ENCODE measurements at regions not wholly inside any gene's neighbourhood (a gene's known extent, or its start where the extent isn't known, plus 50 kb on each side); places are given as distances from the start of the nearest gene placed in this dataset.

- no peak overlapping the region for H3K27ac ChIP-seq
- H3K27me3 ChIP-seq (ENCODE audit: low read depth): no peaks in the 10 kb centered on the region
- no peak for DNase-seq
- no peak for TF ChIP-seq CTCF (IDR thresholded peaks at IDR 0.05)
- no peak overlapping the region for H3K4me3 ChIP-seq
- no peaks in the 10 kb centered on the region for H3K4me1 ChIP-seq
- H3K36me3 ChIP-seq: no peaks in the 10 kb centered on the region
- ATAC-seq: no peak
- intact Hi-C loops (cut with DNase I): no loop called here
- no peaks in the 10 kb centered on the region for H3K9me3 ChIP-seq
These were observed 400.5 kb downstream of the ADAMTS20 start for GRCh38 chr12:43151441-43151981.

- no peak for DNase-seq
- intact Hi-C loops (cut with DNase I): no loop called here
- Histone ChIP-seq H3K36me3 (no peaks in the 10 kb centered on the region), H3K9me3 (no peaks in the 10 kb centered on the region), H3K4me3 (no peak overlapping the region), H3K4me1 (no peaks in the 10 kb centered on the region), H3K27ac (no peak overlapping the region), H3K27me3 (ENCODE audit: low read depth) (no peaks in the 10 kb centered on the region)
- ATAC-seq: no peak
- TF ChIP-seq CTCF (IDR thresholded peaks at IDR 0.05): no peak
These were observed 403.3 kb downstream of the ADAMTS20 start for GRCh38 chr12:43148691-43149090.

- intact Hi-C loops (cut with DNase I): no loop called here
- DNase-seq (no peak), ATAC-seq (no peak)
- Histone ChIP-seq H3K27me3 (ENCODE audit: low read depth) (no peaks in the 10 kb centered on the region), H3K4me1 (no peaks in the 10 kb centered on the region), H3K36me3 (no peaks in the 10 kb centered on the region), H3K27ac (no peak overlapping the region), H3K9me3 (no peaks in the 10 kb centered on the region), H3K4me3 (no peak overlapping the region)
- no peak for TF ChIP-seq CTCF (IDR thresholded peaks at IDR 0.05)
These were observed 404.1 kb downstream of the ADAMTS20 start for GRCh38 chr12:43147878-43148277.

GRCh38 chr12:43145481-43145880, 406.5 kb downstream of the ADAMTS20 start:
- intact Hi-C loops (cut with DNase I): no loop called here

GRCh38 chr12:43143278-43143677, 408.7 kb downstream of the ADAMTS20 start:
- no peaks in the 10 kb centered on the region for H3K36me3 ChIP-seq
- no peak for ATAC-seq
- H3K27me3 ChIP-seq (ENCODE audit: low read depth): no peaks in the 10 kb centered on the region
- DNase-seq: no peak
- H3K27ac ChIP-seq: no peak overlapping the region
- H3K4me3 ChIP-seq: no peak overlapping the region
- no peak for TF ChIP-seq CTCF (IDR thresholded peaks at IDR 0.05)
- intact Hi-C loops (cut with DNase I): no loop called here
- no peaks in the 10 kb centered on the region for H3K4me1 ChIP-seq
- H3K9me3 ChIP-seq: peaks cover 7% of the 10 kb centered on the region

More at GRCh38 chr12:43145481-43145880, 406.5 kb downstream of the ADAMTS20 start:
- no peak overlapping the region for H3K27ac ChIP-seq
- no peak for DNase-seq
- no peaks in the 10 kb centered on the region for H3K36me3 ChIP-seq
- H3K4me3 ChIP-seq: no peak overlapping the region
- H3K27me3 ChIP-seq (ENCODE audit: low read depth): no peaks in the 10 kb centered on the region
- H3K4me1 ChIP-seq: no peaks in the 10 kb centered on the region
- no peak for ATAC-seq
- no peak for TF ChIP-seq CTCF (IDR thresholded peaks at IDR 0.05)
- no peaks in the 10 kb centered on the region for H3K9me3 ChIP-seq

GRCh38 chr12:43132291-43132690, 419.7 kb downstream of the ADAMTS20 start:
- intact Hi-C loops (cut with DNase I): no loop called here
- Histone ChIP-seq H3K4me1 (no peaks in the 10 kb centered on the region), H3K9me3 (no peaks in the 10 kb centered on the region), H3K27ac (no peak overlapping the region), H3K4me3 (no peak overlapping the region), H3K36me3 (no peaks in the 10 kb centered on the region), H3K27me3 (ENCODE audit: low read depth) (no peaks in the 10 kb centered on the region)
- DNase-seq (no peak), ATAC-seq (no peak)
- no peak for TF ChIP-seq CTCF (IDR thresholded peaks at IDR 0.05)

Measured in lower lobe of right lung (tissue), 2 donors.